DND-41 (cell line): ENCODE measurements at regions not wholly inside any gene's neighbourhood (a gene's known extent, or its start where the extent isn't known, plus 50 kb on each side); places are given as distances from the start of the nearest gene placed in this dataset.
A peak's percentile ranks its signal among the peaks of the same experiment; 100 is the strongest.

Experiments used
- ATAC-seq: fragments of 200-7000 bp; cut with Tn5 transposase; 3 replicates; pipeline ENCODE4 v1.9.1; 2021; ENCODE audit warnings: low read depth; ENCODE audit not compliant: insufficient read depth
- DNase-seq: peaks from one replicate; pipeline ENCODE4 v3.0.0-alpha.2; 2020
- H2AFZ ChIP-seq: 2 replicates; pipeline ENCODE4 v1.6.0; 2012; ENCODE audit warnings: low read depth, low read length
- H3K27ac ChIP-seq: 2 replicates; pipeline ENCODE4 v1.5.1; 2012; ENCODE audit warnings: low read length, inconsistent platforms
- H3K27me3 ChIP-seq: fragments of 200-600 bp; sonication (generic); 2 replicates; pipeline ENCODE4 v1.6.0; 2012; ENCODE audit warnings: low read length, mild to moderate bottlenecking, inconsistent platforms; ENCODE audit not compliant: insufficient read depth, poor library complexity
- H3K36me3 ChIP-seq: 2 replicates; pipeline ENCODE4 v1.5.1; 2012; ENCODE audit warnings: low read length, inconsistent platforms; ENCODE audit not compliant: insufficient read depth
- H3K4me1 ChIP-seq: 2 replicates; pipeline ENCODE4 v1.5.1; 2012; ENCODE audit warnings: mild to moderate bottlenecking, low read length; ENCODE audit not compliant: insufficient read depth
- H3K4me2 ChIP-seq: 2 replicates; pipeline ENCODE4 v1.6.0; 2012; ENCODE audit warnings: mild to moderate bottlenecking, moderate library complexity, low read length, inconsistent platforms; ENCODE audit not compliant: insufficient read depth
- H3K4me3 ChIP-seq, 2 experiments: fragments of 200-600 bp in 1 of 2; shearing (Covaris generic) in 1 of 2; 2 replicates each; pipeline ENCODE4 v1.5.1; 2012 to 2016; ENCODE audit warnings: inconsistent platforms in 2 of 2, low read length in 2 of 2, mild to moderate bottlenecking in 2 of 2, low read depth in 1 of 2, moderate library complexity in 1 of 2
- H3K79me2 ChIP-seq: 2 replicates; pipeline ENCODE4 v1.6.0; 2012; ENCODE audit warnings: low read length, inconsistent platforms; ENCODE audit not compliant: insufficient read depth
- H3K9ac ChIP-seq: 2 replicates; pipeline ENCODE4 v1.6.0; 2012; ENCODE audit warnings: low read depth, mild to moderate bottlenecking, inconsistent platforms, low read length, moderate library complexity
- H3K9me3 ChIP-seq: 2 replicates; pipeline ENCODE4 v1.5.1; 2012; ENCODE audit warnings: low read length, moderate library complexity, mild to moderate bottlenecking, inconsistent platforms; ENCODE audit not compliant: insufficient read depth, severe bottlenecking
- H4K20me1 ChIP-seq: 2 replicates; pipeline ENCODE4 v1.6.0; 2012; ENCODE audit warnings: low read length; ENCODE audit not compliant: insufficient read depth
- EZH2 ChIP-seq: IDR thresholded peaks from 3 replicates; pipeline ENCODE4 v1.6.1; 2012; ENCODE audit warnings: borderline replicate concordance, low read depth, mild to moderate bottlenecking, moderate library complexity, low read length, inconsistent platforms; ENCODE audit not compliant: severe bottlenecking
- TF ChIP-seq, protein P1 (sequence below): IDR thresholded peaks from 2 replicates; pipeline ENCODE4 v1.5.1; 2012; ENCODE audit warnings: borderline replicate concordance, low read length, moderate library complexity, mild to moderate bottlenecking; ENCODE audit not compliant: poor library complexity, severe bottlenecking; ENCODE audit errors: extremely low read depth

GRCh38 chr2:118169359-118170005, 81.2 kb downstream of the INSIG2 start:
- Histone ChIP-seq H2AFZ (no peak overlapping the region), H3K36me3 (no peaks in the 10 kb centered on the region), H3K27me3 (no peaks in the 10 kb centered on the region), H4K20me1 (no peaks in the 10 kb centered on the region), H3K4me1 (no peaks in the 10 kb centered on the region), H3K9ac (no peak overlapping the region), H3K4me2 (no peak overlapping the region), H3K27ac (no peak overlapping the region), H3K79me2 (no peaks in the 10 kb centered on the region), H3K4me3 (no peak overlapping the region), H3K9me3 (no peaks in the 10 kb centered on the region)
- no peak for ATAC-seq
- TF ChIP-seq, protein P1, sequence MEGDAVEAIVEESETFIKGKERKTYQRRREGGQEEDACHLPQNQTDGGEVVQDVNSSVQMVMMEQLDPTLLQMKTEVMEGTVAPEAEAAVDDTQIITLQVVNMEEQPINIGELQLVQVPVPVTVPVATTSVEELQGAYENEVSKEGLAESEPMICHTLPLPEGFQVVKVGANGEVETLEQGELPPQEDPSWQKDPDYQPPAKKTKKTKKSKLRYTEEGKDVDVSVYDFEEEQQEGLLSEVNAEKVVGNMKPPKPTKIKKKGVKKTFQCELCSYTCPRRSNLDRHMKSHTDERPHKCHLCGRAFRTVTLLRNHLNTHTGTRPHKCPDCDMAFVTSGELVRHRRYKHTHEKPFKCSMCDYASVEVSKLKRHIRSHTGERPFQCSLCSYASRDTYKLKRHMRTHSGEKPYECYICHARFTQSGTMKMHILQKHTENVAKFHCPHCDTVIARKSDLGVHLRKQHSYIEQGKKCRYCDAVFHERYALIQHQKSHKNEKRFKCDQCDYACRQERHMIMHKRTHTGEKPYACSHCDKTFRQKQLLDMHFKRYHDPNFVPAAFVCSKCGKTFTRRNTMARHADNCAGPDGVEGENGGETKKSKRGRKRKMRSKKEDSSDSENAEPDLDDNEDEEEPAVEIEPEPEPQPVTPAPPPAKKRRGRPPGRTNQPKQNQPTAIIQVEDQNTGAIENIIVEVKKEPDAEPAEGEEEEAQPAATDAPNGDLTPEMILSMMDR, result peak; percentile 9
- TF ChIP-seq EZH2, result no peak
- DNase-seq, result no peak

- Histone ChIP-seq H3K9me3 (no peaks in the 10 kb centered on the region), H3K79me2 (no peaks in the 10 kb centered on the region), H3K4me2 (no peak overlapping the region), H3K4me1 (no peaks in the 10 kb centered on the region), H3K27ac (no peak overlapping the region), H3K4me3 (no peak overlapping the region), H2AFZ (no peak overlapping the region), H3K27me3 (no peaks in the 10 kb centered on the region), H4K20me1 (no peaks in the 10 kb centered on the region), H3K36me3 (no peaks in the 10 kb centered on the region), H3K9ac (no peak overlapping the region)
- no peak for ATAC-seq
- TF ChIP-seq, protein P1, result no peak
- TF ChIP-seq EZH2, result no peak
- DNase-seq, result no peak
Observed at GRCh38 chr2:118168615-118169014, 80.3 kb downstream of the INSIG2 start.

GRCh38 chr2:118167026-118167425, 78.8 kb downstream of the INSIG2 start:
- Histone ChIP-seq H3K4me3 (no peak overlapping the region), H3K79me2 (no peaks in the 10 kb centered on the region), H3K4me1 (no peaks in the 10 kb centered on the region), H3K9ac (no peak overlapping the region), H2AFZ (no peak overlapping the region), H3K9me3 (no peaks in the 10 kb centered on the region), H3K27ac (no peak overlapping the region), H3K4me2 (no peak overlapping the region), H4K20me1 (no peaks in the 10 kb centered on the region), H3K27me3 (no peaks in the 10 kb centered on the region), H3K36me3 (no peaks in the 10 kb centered on the region)
- no peak for ATAC-seq
- TF ChIP-seq, protein P1, result no peak
- TF ChIP-seq EZH2, result no peak
- DNase-seq, result no peak
